GM21825 (cell line): ENCODE measurements at regions not wholly inside any gene's neighbourhood (a gene's known extent, or its start where the extent isn't known, plus 50 kb on each side); places are given as distances from the start of the nearest gene placed in this dataset.

Experiments
- ATAC-seq: cut with Tn5 transposase; IDR thresholded peaks from one replicate; pipeline ENCODE4 v1.9.1; 2021; ENCODE audit warnings: mild to moderate bottlenecking, moderate library complexity; ENCODE audit not compliant: unreplicated experiment

DNA sequence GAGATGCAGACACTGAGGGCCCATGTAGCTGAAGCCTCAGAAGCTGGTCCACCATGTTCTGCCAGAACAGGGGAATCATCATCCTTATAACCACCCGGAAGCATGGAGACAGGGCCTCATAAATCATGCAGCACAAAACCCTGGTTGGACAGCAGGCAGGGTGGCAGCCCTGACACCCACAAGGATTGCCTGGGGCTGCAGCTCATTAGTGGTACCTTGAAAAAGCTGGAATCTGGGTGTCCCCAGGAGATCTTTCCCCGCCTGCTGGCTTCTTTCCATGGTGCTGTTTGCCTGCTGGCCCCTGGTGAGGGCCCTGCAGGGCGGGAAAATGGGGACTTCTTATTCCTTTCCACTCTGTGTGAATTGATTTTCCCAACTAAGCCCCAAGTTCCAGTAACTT, 50.6 kb upstream of the GGTLC1 start:
- no peak for ATAC-seq
